HG02973 (cell line): ENCODE measurements at regions not wholly inside any gene's neighbourhood (a gene's known extent, or its start where the extent isn't known, plus 50 kb on each side); places are given as distances from the start of the nearest gene placed in this dataset.
"Not testable (repeated sequence)": the region's sequence is repeated elsewhere in the genome, so short reads cannot be mapped to it uniquely, and the experiment has no call there.

Experiments used
- ATAC-seq: cut with Tn5 transposase; IDR thresholded peaks from one replicate; pipeline ENCODE4 v1.9.1; 2021; ENCODE audit warnings: moderate library complexity; ENCODE audit not compliant: unreplicated experiment

DNA sequence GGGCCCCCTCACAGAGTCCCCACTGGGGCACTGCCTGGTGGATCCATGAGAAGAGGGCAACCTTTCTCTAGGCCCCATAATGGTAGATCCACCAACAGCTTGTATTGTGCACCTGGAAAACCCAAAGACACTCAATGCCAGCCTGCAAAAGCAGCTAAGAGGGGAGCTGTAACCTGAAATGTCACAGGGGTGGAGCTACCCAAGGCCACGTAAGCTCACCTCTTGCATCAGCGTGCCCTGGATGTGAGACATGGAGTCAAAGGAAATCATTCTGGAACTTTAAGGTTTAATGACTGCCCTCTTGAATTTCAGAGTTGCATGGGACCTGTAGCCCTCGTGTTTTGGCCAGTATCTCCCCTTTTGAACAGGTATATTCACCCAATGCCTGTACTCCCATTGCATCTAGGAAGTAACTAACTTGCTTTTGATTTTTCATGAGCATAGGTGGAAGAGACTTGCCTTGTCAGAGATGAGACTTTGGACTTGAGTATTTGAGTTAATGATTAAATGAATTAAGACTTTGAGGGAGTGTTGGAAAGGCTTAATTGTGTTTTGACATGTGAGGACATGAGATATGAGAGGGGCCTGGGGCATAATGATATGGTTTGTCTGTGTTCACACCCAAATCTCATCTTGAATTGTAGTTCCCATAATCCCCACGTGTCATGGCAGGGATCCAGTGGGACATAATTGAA lies 900.9 kb upstream of the ROBO1 start:
- no peak for ATAC-seq

DNA sequence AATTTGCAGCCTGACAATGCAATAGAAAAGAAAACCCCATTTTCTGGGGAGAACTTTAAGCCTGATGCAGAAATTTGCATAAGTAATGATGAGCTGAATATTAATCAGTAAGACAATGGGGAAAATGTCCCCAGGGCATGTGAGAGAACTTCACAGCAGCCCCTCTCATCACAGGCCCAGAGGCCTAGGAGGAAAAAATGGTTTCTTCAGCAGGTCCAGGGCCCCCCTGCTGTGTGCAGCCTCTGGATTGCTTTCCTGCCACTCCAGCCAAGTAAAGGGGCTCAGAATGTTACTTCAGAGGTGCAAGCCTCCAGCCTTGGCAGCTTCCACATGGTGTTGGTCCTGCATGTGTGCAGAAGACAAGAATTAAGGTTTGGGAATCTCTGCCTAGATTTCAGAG lies 900.3 kb upstream of the ROBO1 start:
- no peak for ATAC-seq

DNA sequence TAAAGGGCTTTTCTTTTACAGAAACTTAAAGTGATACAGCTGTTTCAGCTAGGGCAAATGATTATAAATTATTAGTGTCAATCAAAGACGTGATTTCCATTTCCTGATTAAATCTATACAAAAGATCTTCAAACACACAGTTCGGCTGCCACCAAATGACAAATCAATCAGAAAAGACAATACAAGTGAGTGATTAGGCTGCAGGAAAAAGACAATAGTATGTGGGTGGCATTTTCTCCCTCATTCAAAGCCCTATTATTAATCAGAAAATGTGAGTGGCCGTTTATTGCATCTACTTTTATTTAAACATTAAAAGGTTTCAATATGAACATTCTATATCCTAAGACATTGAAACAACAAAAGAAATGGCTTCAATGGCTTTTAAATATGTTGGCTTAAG lies 895.6 kb upstream of the ROBO1 start:
- ATAC-seq: no peak

DNA sequence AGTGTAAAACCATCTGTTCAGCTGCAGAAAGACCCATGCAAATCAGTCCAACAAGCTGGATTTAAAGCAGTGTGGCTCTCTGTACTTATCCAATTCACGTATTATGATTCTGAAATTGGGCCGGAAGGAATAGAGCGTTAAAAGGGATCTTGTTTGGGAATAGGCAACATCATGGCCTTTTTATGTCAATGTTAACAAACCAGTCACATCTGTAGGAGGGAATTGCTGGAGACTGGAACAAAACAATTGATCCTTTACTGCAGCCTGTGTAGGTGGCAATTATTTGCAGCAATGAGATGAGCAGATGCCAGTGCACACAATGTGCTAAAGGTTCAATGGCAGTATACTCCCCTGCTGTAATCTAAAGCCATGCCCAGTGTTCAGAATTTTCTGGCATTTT lies 887.4 kb upstream of the ROBO1 start:
- no peak for ATAC-seq

DNA sequence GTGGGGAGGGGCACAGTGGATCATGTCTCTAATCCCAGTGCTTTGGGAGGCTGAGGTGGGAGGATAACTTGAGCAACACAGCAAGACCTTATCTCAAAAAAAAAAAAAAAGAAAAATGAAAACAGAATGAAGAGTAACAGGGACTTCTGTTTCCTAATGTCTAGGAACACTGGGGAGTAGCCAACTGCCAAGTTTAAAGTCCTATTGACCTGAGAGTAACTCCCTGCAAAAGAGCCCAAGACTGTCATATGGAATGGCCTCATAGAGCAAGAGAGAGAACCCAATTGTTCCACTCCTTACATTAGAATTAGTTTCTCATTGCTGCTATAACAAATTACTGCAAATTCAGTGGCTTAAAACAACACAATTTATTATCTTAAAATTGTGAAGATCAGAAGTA lies 881.4 kb upstream of the ROBO1 start:
- ATAC-seq: no peak

DNA sequence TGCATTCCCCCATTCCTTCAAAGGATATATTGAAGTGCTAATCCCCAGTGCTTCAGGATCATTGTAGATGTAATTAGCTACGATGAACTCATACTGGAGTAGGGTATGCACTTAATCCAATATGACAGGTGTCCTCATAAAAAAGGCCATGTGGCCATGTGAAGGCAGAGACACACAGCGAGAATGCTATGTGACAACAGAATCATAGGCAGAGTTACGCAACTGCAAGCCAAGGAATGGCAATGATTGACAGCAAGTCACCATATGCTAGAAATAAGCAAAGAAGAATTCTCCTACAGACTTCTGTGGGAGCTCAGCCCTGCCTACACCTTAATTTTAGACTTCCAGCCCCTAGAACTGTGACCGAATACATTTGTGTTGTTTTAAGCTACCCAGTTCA lies 875.6 kb upstream of the ROBO1 start:
- no peak for ATAC-seq

DNA sequence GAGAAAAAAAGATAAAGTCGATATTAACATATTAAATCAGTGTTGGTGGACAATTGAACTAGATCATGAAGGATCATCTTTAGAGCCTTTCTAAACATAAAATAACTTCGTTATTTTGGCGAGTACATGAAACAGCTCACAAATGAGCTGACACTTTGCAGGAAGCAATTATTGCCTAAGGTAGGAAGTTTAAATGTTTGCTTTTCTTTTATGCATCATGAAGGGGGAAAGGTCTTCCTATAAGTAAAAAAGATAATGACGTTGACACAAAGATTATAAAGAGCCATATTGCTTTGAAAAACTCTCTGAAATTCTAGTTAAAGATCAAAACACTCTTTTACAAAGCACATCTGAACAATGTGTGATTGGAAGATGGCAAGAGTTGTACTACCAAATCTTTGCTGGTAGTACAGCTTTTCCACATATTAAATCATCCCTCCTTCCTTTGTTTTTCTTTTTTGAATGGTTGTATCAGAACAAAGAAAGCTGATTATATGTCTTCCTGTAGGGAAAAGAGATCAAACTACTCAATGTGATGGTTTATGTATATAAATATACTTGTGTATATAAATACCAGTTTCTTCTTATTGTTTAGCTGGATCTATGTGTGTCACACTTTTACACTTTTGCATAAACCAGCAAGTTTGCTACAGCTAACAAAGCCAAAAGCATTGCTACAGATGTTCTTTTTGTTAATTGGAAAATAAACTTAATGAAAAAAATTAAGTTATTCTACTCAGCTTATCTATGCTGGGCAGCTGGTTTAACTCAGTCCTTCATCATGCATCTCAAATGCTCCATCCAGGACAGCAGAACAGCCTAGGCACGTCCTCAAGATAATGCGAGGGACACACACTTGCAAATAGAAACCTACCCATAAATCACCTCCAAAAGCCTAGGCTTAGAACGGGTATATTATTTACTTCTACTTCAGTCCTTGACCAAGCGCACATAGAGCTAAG lies 850.8 kb upstream of the ROBO1 start:
- no peak for ATAC-seq

DNA sequence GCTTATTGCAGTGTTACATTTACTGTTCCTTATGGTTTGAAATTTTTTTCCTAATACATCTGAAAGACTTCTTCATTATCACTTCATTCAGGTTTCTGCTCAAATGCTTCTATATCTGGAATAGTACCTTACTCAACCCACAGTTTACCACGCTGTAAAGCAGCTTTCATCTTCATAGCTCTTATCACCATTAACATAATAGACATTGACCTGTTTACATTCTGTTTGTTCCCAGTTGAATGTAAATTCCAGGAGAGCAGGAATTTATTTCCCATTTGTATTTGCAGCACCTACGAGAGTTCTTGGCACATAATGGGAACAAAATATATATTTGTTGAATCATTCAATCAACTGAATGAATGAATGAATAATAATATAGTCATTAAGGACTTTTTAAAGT lies 844.6 kb upstream of the ROBO1 start:
- ATAC-seq: no peak

DNA sequence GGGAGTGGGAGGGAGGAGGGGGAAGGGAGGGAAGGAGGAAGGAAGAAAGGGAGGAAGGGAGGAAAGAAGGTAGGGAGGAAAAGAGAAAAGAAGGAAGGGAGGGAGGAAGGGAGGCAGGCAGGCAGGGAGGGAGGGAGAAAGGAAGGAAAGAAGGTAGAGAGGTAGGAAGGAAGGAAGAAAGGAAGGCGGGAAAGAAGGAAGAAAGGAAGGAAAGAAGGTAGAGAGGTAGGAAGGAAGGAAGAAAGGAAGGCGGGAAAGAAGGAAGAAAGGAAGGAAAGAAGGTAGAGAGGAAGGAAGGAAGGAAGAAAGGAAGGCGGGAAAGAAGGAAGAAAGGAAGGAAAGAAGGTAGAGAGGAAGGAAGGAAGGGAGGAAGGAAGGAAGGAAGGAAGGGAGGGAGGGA lies 840.3 kb upstream of the ROBO1 start:
- not testable (repeated sequence) for ATAC-seq

DNA sequence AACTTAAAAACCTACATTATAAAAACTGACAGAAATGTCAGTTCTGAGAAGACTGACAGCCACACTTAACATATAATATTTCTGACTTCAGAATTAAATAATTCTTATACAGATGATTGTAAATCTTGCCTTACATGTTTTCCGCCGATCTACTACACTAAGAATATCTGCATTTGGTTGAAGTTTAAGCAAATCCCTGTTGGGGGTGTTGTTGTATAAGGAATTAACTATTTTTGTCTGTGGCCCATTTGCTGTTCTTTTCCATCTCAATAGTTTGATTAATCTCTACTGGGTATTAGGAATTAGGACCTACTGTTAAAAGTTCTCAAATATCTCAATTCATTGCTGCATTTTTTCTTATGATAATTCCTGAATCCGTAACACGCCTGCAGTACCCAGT lies 838.3 kb upstream of the ROBO1 start:
- no peak for ATAC-seq

DNA sequence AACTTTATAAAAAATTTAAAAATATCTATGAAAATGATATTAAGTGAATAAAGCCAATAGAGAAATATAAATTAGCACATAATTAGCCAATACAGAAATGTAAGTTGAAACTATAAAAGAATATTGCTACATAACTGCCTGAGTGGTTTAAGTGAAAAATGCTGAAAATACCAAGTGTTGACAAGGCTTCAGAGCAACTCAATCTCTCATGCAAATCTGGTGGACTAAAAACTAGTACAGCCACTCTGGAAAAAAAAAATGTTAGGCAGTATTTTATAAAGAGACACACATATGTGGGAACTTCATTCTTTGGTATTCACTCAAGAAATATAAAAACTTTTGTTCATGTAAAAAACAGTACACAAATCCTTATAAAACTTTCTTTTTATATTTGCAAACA lies 833.7 kb upstream of the ROBO1 start:
- no peak for ATAC-seq

DNA sequence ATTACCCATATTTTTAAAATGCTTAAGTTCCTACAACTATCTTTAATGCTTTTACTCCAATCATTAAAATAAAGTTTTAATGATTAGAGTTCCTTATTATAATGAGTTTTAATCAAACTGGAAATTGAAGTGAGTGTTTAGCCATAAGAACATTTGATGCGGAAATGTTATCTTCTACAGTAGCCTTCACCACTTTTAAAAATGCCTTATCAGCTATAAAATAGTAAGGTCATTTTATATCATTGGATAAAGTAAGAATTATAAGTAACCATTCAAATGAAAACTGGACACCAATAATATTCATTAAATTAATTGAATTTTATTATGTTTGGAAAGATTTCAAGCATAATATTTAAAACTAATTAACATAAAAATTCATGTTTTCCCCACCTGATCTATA lies 825.0 kb upstream of the ROBO1 start:
- no peak for ATAC-seq

DNA sequence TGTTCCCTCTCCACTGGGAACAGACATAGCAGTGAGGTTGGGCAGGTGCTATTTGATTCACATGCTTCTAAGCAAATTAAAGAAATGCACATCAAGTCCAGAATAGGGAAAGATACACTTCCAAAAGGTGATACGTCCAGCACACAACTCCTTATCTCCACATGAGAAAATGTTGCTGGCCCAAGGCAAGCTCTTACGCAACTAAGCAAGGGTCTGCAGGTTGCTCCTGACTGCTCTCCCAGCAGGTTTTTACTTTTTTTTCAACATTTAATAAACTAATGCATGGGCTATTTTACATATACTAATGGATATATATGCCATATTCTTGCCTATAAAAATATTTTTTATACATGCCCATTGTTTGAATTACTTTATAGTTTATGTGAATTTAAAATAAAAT lies 818.5 kb upstream of the ROBO1 start:
- no peak for ATAC-seq

DNA sequence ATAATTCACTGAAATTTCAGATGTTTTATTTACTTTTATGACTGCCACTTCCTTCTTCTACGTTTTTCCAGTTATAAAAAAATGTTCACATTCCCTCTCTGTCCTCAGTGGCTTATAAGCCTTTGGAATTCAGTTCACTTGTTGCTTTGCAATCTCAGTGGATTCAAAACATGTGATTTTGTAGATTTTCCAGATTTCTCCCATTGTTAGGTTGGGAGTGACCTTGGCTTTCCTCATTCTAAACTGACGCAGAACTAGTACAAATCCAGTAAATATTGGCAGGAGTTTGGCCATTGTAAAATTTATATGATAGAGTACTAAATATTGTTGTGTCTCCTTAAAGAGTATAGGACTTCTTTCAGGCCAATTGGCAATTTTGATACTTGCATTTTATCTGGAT lies 812.3 kb upstream of the ROBO1 start:
- ATAC-seq: no peak

DNA sequence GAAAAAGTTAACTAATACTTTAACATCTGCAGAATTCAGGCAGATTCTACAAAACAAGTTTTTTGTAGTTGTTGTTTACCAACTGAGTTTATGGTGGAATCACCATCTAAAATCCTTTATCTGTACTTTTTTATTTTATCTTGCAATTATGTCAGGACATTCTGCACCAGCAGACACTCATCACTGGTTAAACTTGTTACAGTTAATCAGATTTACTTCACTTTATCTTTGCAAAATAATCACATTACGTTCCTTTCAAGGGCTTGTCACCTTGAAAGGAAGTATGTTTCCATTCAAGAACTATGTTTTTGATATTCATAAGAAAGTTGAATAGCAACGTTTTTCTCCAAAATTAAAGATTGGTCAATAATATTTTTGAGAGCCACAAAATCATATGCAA lies 796.6 kb upstream of the ROBO1 start:
- ATAC-seq: no peak

DNA sequence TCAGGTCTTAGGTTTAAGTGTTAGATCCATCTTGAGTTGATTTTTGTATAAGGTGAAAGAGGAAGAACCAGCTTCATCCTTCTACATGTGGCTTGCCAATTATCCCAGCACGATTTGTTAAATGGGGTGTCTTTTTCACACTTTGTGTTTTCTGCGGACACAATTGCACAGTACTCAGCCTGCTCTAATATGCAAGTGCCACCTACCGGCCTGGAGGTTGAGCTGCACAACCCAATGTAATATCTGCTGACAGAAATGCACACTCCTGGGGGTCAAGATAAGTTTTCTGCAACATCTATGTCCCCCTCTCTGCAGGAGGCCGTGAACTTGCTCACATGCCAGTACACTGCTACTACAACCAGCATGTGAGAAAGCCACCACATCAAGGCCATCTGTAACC lies 791.9 kb upstream of the ROBO1 start:
- no peak for ATAC-seq

DNA sequence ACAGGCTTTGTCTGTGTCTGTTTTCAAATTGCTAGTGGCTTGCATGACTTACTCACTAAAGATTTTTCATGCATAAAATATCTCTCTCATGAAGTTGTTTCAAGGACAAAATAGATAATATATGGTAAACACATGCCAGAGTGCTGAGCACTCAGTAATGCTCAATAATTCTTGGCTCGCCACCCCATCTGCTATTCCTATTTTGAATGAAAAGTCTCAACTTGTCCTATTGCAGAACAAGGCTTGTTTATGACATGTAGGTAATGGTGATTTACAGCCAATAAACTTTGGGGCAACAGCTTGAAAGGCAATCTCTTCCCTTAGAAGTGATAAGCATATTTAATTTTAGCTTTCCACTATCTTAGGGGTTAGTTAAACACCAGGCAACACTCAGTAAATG lies 789.0 kb upstream of the ROBO1 start:
- no peak for ATAC-seq

DNA sequence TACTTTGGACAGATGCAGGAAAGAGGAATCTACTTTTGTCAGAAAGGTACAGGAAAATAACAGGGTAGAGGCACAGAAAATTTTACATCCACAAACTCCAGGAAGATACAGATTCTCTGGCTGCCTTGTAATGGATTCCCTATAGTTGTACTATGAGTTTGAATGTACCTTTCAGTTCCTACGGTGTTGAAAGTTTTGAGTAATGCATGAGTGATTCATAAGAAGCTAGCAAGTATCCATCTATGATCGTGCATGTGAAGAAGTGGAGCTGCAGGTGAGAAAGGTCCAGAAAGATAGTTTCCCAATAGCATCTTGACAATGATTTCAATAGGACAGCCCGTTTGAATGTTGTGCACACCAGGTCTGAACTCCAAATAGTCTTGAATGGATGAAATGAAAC lies 786.5 kb upstream of the ROBO1 start:
- ATAC-seq: no peak

DNA sequence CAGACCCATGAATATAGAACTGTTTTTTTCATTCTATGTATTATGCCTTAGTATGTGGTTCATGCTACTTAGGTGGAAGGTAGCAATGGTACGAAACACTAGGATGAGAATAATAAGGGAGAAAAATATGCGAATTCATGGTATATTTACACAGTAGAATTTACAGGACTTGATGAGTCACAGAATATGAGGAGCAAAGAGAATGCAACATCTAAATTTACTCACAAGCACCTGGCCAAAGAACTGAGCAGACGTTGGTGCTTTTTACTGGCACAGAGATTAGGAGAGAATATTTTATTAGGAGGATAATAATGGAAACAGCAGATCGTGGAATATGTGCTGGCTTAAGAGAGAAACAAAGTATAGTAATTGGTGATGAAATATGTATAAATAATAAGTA lies 785.4 kb upstream of the ROBO1 start:
- no peak for ATAC-seq

DNA sequence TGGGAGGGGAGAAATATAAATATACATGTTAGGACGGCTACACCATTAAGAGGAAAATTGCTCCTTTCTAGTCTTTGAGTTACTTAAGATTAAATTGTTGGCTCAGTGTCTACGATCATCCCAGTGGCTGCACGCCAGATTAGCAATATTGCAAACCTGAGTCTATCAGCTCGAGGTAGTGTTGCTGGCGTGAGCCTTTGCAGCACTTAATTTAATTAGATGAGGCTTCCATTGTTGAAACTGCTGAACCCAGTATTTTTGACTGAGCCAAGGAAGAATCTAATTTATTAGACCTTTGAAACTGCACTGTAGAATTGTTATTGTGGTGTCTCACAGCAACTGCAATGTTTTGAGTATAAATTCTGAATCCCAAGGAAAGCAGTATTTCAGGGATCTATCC lies 782.4 kb upstream of the ROBO1 start:
- no peak for ATAC-seq

DNA sequence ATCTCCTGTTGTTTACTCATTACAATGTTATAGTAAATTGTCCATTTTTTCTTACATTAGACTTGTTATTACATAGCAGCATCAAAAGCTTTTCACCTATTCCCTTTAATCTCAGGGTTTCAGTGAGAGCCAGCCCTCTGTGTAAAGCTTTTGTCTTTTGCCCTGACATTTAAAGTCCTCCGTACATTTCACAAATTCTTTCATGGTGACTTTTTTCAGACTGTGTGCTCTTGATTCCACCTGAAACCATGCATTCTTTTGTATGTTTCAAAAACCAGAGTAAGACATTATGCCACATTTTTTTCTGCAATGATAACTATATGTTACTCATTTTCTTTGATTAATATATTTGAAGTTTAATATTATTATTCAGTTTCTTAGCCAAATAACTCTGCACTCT lies 781.4 kb upstream of the ROBO1 start:
- no peak for ATAC-seq

DNA sequence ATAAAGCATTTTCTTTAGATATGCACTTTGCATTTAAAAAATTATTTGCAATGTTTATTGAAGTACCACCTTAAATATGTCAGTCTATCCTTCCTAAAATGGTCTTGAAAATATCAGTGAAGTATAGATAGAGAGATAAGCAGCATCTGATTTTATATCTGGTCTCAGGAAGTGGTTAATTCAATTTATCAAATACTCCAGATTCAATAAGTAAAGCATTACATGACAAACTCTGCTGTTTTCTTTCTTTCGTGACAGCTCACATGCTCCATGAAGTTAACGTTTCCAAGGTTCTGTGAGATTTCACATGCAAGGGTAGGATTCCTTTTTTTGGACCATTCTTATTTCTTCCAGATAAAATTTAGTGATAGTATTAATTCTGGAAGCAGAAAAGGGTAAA lies 775.4 kb upstream of the ROBO1 start:
- no peak for ATAC-seq
